Fibroblast of skin of right quadriceps (primary cell): ENCODE measurements at regions not wholly inside any gene's neighbourhood (a gene's known extent, or its start where the extent isn't known, plus 50 kb on each side); places are given as distances from the start of the nearest gene placed in this dataset.
A peak's percentile ranks its signal among the peaks of the same experiment; 100 is the strongest.
"Not testable (repeated sequence)": the region's sequence is repeated elsewhere in the genome, so short reads cannot be mapped to it uniquely, and the experiment has no call there.

Experiments used
- DNase-seq: peaks from one replicate; pipeline ENCODE4 v3.0.0-alpha.2; 2013

DNA sequence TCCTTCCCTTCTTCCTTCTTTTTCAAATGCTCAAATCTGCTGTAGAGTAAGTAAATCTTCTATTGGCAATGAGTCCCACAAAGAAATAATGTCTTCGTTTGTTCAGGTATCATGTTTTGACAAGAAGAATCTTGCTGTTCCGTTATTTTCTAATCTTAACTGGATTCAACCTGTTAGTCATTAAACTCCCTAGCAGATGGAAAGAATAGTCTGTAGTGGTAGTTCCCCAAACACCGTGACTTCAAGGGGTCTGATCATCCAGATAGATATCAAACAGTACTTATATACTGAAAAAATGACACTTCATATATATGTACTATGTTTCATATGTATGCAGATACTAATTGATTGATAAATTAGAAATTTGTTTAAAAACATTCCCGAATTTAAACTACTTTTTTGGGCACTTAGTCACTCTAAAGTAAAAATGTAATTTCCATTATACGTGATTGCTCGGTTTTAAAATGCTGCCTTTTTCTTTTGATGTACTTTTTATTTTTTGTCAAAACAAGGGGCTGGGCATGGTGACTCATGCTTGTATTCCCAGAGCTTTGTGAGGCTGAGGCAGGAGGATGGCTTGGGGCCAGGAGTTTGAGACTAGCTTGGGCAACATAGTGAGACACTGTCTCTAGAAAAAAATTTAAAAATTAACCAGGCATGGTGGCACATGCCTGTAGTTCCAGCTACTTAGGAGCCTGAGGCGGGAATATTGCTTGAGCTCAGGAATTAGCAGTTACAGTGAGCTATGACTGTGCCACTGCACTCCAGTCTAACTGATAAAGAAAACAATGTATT lies 335.7 kb upstream of the SNX7 start:
- peak; percentile 92 for DNase-seq

DNA sequence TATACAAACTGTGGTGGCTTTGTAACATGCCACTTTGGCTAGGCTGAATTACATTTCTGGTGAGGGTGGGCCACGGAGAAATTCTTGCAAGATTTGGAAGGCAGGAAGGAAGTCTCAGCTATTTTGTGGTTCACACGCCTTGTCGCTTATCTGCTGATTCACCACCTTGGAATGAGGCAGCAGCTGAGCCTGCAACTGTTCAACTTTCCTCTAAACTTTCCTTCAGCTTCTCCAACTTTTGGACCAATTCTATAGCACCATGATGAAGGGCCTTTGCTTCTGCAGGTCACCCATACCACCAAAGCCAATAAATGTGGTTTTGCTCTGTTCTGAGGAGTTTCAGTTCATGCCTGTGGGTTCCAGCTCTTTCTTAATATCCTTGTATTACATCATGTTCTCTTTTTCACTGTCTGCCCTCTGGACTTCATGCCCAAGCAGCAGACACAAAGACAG lies 337.6 kb upstream of the SNX7 start:
- peak; percentile 99 for DNase-seq

DNA sequence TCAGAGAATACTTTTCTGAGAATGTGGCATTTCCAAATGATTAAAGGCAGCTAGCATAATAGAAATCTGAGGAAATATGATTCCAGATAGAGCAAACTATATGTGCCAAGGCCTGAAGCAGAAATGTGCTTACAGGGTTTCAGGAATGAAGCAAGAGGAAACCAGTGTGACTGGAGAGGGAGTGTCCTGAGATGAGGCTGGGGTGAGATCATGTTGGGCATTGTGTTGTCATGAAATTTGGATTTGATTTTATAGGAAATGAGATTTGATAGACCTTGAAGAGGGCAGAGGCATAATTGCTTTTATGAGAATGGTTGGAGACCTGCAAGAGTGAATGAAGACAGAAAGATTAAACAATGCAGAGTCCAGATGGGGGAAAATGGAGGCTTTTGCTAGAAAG lies 338.1 kb upstream of the SNX7 start:
- DNase-seq, result peak; percentile 84

DNA sequence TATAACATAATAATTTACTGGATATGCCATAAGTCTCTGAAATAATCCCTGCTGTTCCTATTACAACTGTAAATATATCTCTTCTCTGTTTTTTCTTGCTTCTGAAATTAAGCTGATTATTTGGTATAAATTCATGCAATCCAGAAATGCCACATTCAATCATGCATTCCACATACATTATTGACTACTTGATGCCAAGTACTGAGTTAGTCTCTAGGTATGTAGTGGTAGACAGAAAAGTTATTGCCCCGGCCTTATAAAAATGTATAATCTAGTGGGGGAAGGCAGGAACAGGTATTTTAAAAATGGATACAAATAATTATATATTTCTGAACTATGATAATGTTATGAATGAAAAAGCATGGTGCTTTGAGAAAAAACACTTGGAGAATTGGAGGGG lies 338.6 kb upstream of the SNX7 start:
- peak; percentile 54 for DNase-seq

DNA sequence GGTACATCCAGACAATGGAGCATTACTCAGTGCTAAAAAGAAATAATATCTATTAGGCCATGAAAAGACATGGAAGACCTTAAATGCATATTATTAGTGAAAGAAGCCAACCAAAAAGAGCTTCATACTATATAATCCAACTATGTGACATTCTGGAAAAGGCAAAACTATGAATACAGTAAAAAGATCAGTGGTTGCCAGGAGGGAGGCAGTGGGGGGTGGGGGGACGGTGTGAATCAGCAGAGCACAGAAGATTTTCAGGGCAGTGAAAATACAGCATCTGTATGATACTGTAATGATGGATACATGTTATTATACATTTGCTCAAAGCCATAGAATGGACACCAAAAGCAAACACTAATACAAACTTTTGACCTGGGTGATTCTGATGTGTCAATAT lies 339.4 kb upstream of the SNX7 start:
- DNase-seq, result peak; percentile 17

DNA sequence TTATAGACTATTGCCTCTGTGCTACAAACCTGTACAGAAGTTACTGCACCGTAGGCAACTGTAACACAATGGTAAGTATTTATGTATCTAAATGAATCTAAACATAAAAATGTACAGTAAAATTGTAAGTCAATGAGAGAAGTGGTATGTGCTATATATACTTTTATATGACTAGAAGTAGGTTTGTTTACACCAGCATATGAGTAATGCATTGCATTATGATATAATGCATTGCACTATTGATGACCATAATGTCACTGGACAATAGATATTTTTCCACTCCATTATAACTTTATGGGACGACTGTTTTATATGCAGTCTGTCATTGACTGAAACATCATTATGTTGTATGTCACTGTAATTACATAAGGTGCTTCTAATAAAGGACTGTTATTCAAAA lies 340.3 kb upstream of the SNX7 start:
- no peak for DNase-seq

DNA sequence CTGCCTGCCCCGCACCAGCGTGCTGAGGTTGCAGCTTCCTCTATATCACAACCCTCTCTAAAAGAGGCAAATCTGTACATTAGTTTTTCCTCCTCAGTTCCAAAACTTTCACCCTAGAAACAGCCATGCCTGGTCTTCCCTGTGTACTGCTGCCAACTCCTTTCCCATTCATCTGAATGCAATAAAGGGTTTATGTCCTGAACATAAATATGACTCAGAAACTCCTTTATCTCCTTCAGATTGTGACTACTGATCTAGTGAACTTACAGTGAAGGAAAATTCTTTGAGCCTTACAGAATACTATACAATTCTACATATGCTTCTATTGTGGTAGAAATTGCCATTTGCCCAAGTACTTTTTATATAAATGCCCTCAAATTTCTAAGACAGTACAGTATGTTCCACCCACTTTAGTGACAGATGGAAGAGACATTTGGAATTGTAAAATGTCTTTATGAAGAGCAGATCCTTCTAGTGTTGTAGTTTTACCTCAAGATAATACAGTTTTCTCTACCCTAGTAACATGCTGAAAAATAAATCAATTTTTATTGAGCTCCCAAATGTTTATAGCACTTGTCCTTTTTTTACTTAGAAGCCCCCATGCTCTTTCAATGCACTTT lies 345.1 kb upstream of the SNX7 start:
- DNase-seq, result peak; percentile 86

DNA sequence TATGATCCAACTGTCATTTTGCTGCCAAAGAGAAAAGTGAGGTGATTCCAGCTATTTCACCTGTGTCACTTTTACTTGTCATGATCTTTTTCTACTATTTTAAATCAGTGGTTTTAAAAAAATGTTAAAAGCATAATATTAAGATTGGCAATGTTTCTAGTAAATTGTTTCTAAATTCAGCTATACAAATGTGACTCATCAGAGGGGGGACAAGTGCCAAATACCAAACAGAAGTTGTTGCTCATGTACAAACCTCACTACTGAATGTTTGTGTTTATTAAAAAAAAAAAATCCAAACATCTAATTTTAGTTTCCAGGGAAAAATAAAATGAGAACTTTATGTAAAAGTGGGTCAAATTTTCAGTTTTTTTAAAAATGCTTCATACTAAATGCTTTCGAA lies 346.2 kb upstream of the SNX7 start:
- peak; percentile 70 for DNase-seq

DNA sequence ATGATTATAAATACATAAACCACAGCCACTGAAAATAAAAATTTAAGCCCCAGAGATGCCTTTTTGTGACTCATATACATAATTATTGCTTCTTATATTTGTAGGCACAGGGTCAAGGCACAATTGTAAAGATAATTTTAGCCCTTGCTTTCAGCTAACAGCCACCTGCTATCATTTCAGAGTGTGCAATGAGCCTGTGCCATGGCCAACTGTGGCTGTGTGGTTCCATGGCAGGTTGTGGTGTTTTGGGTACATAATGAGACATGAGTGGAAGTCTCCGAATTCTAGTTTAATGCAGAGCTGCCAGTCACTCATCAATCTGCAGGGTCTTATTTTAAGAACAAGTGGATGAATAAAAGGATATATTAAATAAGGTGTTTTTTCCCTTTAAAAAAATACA lies 346.9 kb upstream of the SNX7 start:
- DNase-seq, result no peak

DNA sequence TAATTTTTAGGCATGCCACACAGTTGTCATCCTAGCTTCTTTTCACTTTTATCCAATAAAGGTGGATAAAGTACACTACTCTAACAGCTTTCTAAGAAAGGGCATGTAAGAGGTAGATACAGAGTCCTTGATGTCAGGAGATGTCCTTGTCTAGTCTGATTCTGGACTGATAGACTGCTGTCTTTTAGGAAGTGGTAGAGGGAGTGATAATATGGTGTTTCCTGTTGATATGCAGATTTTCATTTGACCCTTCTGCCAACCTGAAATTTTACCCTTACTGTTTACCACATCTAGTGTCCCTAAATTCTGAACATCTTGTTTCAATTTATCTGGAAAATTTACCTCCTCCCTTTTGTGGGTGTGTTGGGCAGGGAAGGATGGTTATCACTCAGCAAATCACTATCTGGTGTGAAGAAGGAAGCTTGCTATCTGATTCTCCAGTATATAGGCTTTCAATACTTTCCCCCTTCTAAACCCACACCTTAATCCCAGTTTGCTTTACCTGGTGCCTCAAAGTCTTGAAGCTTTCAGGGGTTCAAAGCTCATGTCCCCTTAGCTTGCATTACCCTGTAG lies 354.9 kb upstream of the SNX7 start:
- no peak for DNase-seq

DNA sequence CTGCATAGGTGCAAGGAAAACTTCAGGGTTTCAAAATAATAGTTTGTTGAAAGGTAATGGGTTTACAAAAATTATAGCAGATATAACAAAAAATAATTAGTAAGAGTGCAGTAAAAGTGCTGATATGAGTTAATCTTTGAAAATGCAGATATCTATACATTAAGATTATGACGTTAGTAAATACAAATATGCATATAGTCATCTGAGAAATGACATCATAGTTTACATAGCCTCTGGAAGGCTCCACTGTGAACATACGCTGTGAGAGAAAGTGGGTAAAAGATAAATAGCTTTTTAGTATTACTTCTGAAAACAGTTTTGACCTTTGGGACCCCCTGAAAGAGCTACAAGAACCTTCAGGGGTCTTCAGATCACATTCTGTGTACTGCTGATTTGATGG lies 356.2 kb upstream of the SNX7 start:
- DNase-seq, result no peak

DNA sequence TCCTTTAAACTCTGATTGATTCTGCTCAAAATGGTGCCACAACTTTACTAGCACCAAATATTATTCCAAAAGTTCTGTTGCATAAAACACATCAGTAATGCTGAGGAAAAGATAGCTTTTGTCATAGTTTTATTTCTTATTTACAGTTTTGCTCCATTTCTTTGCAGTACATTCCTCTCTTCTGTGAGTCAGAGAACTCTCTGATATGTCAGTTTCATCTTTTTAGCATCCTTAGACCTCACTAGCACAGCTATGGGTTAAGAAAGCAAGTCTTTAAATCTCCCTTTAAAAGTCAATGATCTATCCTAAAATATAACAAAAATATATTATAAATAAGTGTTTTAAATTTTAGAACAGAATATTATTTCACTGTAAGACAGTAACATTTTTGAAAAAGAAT lies 356.6 kb upstream of the SNX7 start:
- DNase-seq, result no peak

DNA sequence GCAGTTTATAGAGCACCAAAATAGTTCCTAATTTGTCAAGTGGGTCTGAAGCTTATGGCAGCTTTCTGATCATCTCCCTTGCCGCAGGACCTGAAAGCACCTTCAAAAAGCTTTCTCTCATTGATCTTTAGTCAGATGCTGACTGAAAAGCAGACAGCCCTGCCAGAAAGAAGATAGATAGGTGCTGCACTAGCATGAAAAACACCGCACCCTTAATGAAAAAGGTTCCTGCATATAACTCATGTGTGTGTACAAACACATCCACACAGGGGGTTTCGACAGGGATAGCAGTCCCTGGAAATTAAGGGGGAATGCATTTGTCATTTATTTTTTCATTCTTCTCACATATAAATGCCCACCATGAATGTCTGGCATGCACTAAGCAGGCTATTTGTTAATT lies 361.7 kb upstream of the SNX7 start:
- DNase-seq, result no peak

DNA sequence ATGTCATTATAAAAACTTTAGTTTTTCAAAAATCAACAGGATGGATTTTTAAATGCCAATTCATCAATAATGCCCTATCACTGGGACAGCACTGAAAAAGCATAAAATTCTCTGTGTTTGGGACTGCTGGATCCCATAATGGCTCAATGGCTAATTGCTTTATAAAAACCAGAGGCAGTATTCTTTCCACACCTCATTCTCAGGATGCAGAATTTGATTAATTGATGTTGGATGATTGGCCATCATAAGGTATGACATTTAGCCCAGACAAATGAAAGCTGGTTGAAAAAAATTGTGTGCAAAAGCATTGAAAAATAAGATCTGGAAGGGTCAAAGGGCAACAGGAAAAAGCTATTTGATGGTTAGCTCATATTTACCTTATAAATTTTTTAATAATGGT lies 362.2 kb upstream of the SNX7 start:
- no peak for DNase-seq

DNA sequence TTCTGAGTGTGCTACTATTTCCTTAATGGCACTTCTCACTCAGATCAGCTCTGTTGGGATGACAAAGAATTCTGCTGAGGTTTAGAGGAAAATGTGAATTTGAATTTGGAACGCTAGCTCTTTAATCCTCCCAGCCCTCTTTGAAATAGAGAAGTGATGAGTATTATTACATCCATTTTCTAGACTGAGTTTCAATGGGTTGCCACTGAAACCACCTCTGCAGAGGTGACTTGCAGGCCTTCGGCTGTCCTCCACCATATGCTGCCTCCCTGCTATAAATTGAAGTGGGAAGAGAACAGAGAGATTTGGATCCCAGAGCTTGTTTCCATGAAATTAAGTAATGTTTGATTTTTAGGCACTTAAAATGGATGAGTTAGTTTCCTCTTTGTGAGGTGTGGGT lies 363.2 kb upstream of the SNX7 start:
- no peak for DNase-seq

DNA sequence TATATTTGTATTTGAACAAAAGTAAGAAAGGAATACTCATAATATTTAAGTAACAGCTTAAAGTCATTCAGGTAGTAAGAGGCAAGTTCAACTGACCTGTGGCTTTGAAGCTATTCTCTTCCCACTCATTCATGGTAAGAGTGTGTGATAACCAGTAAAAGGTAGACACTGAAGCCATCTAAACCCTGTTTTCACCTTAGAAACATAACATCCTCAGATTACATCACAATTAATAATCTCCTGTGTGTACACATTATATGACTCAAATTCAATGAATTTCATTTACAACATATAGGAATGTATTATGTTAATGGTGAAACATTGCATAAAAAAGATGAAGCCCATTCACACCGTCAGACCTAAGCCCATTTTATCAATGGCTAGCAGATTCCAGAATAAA lies 364.8 kb upstream of the SNX7 start:
- no peak for DNase-seq

DNA sequence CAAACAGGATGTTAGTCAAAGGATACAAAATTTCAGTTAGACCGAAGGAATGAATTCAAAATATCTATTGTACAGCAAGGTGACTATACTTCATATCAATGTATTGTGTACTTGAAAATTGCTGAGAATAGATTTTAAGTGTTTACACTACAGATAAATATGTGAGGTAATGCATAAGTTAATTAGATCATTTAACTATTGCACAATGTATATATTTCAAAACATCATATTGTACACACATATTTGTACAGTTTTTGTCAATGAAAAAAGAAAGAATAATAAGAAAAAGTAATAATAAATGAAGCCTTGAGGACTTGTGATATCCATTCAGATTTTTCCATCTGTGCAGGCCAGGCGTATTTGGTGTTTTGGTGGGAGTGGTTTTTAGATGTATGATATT lies 367.4 kb upstream of the SNX7 start:
- DNase-seq, result no peak

DNA sequence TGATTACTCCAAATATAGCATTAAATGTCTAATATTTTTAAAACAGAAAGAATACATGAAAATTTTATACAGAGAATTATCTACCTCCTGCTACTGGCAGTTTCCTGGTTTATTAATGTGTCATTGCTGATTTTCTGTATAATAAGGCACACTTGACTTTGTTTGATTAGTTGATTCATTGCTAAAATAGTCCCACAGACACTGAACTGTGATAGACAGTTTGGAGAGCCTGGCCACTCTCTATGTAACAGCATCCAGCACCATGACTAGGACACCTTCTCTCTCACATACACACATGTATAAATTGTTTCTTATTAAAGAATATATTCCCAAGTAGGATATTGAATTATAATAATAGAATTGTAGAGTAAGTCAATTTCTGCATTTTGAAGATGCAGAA lies 368.5 kb upstream of the SNX7 start:
- no peak for DNase-seq

DNA sequence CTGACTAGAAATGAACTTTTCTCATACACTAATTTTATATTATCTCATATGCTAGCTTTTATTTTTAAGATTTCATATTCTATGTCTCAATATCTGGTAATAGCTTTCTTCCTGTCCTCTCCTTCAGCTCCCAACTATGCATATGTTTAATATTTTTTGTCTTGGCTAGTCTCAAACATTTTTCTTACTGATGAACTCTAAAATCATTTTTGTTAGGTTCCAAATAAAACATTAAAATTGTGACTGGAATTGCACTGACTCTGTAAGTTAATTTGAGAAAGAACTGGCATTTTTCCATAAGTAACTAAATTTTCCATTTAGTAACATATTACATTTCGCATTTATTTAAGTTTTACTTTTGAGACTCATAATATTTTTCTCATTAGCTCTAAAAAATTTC lies 368.5 kb upstream of the DPYD start:
- DNase-seq, result no peak

DNA sequence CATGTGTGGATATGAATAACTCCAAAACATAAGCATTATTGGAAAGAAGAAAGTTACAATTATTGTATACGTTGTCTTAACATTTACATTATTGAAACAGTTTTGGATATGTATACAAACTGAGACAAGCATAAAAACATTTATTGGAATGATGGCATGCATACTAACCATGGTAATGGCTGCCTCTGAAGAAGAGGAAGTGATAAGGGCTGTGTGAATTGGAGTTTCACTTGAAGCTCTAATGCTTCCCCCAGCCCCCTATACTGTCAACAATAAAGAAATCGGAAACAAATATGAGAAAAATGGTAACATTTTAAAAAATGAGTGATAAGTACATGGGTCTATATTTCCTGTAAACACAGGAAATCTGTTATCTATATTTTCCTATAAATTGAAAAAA lies 367.7 kb upstream of the DPYD start:
- no peak for DNase-seq

DNA sequence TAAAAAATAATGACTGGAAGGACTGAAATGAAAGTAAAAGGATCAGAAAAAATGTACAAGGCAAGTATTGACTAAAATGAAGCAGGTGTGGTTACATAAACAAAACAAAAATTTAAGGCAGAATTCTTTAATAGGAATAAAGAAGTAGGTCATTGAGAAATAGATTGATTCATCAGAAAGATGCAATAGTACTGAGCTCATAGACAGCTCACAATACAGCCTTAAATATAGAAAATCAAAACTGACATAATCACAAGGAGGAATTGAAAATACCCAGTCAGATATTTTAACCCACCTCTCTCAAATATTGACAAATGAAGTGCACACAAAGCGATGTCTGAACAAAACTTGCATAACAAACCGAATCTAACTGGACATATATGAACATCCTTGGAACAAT lies 366.8 kb upstream of the DPYD start:
- DNase-seq, result no peak

DNA sequence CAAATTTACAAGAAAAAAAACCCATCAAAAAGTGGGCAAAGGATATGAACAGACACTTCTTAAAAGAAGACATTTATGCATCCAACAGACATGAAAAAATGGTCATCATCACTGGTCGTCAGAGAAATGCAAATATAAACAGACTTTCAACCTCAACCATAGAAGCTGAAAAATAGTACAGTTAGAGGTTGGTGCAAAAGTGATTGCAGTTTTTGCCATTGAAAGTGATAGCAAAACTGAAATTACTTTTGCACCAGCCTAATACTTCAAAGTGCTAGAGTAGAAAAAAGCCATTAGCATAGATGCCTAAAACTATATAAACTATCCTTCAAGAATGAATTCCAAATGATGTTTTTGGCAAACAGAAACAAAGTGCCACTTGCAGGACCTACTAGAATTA lies 365.8 kb upstream of the DPYD start:
- DNase-seq, result no peak

DNA sequence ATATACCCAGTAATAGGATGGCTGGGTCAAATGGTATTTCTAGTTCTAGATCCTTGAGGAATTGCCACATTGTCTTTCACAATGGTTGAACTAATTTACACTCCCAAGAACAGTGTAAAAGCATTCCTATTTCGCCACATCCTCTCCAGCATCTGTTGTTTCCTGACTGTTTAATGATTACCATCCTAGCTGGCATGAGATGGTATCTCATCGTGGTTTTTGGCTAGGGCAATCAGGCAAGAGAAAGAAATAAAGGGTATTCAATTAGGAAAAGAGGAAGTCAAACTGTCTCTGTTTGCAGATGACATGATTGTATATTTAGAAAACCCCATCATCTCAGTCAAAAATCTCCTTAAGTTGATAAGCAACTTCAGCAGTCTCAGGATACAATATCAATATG lies 364.5 kb upstream of the DPYD start:
- DNase-seq, result not testable (repeated sequence)

DNA sequence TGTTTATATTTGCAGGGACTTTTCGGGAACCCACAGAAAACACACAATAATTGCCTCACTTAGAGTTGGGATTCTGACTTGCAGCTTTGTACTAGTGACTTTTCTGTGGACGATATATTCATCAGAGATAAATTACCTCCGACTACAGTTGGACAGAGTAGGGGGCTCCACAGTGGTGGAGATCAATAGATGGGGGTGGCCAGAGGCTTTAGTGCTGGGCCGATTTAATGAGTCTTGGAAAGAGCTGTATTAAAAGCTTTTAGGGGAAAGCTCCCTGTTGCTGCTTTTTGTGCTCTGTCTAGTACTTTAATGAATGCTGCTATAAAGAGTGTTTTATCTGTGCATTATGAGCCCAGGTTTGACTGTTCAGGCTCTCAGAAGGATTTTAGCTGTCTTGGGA lies 359.2 kb upstream of the DPYD start:
- no peak for DNase-seq

DNA sequence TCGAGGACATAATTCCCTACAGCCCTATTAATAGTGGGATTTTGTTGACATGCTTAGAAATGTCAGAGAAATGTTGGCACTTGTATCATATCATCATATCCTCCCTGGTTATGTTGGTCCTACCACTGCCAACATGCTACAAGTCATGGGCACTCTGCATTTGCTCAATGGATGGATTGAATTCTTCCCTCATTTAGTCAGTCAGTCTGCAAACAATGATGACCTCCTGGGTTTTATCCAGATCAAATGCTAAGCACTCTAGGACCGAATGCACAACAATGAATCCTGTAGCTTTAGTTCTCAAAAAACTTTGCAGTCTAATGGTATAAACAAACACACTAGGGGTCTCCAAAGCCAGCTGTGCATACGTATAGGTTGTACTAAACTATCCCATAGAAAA lies 357.2 kb upstream of the DPYD start:
- no peak for DNase-seq
